OCI-LY1 (cell line): ENCODE measurements at regions not wholly inside any gene's neighbourhood (a gene's known extent, or its start where the extent isn't known, plus 50 kb on each side); places are given as distances from the start of the nearest gene placed in this dataset.

ENCODE experiments used
- H2AFZ ChIP-seq: fragments of 200-600 bp; sonication (generic), shearing (Covaris generic); 2 replicates; pipeline ENCODE4 v1.6.0; 2014; ENCODE audit warnings: antibody characterized with exemption, mild to moderate bottlenecking, low read length
- H3F3A ChIP-seq: fragments of 200-600 bp; sonication (generic), shearing (Covaris generic); 2 replicates; pipeline ENCODE4 v1.6.0; 2014; ENCODE audit warnings: mild to moderate bottlenecking, antibody characterized with exemption, low read length, moderate library complexity; ENCODE audit not compliant: insufficient read depth
- H3K27ac ChIP-seq: fragments of 200-600 bp; sonication (generic); 2 replicates; pipeline ENCODE4 v1.5.1; 2014; ENCODE audit warnings: low read length, mixed run types, mild to moderate bottlenecking, low read depth; ENCODE audit not compliant: poor library complexity, severe bottlenecking
- H3K27me3 ChIP-seq: fragments of 200-600 bp; sonication (generic); 2 replicates; pipeline ENCODE4 v1.6.0; 2014; ENCODE audit warnings: antibody characterized with exemption, mild to moderate bottlenecking, low read length, moderate library complexity; ENCODE audit not compliant: insufficient read depth
- H3K36me3 ChIP-seq: fragments of 200-600 bp; sonication (generic); 2 replicates; pipeline ENCODE4 v1.6.1; 2014; ENCODE audit warnings: mild to moderate bottlenecking, antibody characterized with exemption, low read length, moderate library complexity, mixed read lengths; ENCODE audit not compliant: insufficient read depth
- H3K4me1 ChIP-seq: fragments of 200-600 bp; sonication (generic); 2 replicates; pipeline ENCODE4 v1.5.1; 2014; ENCODE audit warnings: mild to moderate bottlenecking, low read length, moderate library complexity; ENCODE audit not compliant: insufficient read depth, severe bottlenecking
- H3K4me2 ChIP-seq: fragments of 200-600 bp; sonication (generic), shearing (Covaris generic); 2 replicates; pipeline ENCODE4 v1.6.1; 2014; ENCODE audit warnings: low read length
- H3K4me3 ChIP-seq: fragments of 200-600 bp; sonication (generic); 2 replicates; pipeline ENCODE4 v1.5.1; 2014; ENCODE audit warnings: low read length, low read depth, mild to moderate bottlenecking, mixed read lengths; ENCODE audit not compliant: poor library complexity, severe bottlenecking
- H3K79me2 ChIP-seq: fragments of 200-600 bp; shearing (Covaris generic); 2 replicates; pipeline ENCODE4 v1.6.1; 2016; ENCODE audit warnings: mixed run types, low read length, mixed read lengths; ENCODE audit not compliant: insufficient read depth
- H3K9ac ChIP-seq: fragments of 200-600 bp; sonication (generic), shearing (Covaris generic); 2 replicates; pipeline ENCODE4 v1.6.1; 2014; ENCODE audit warnings: mild to moderate bottlenecking, low read length, mixed read lengths
- H3K9me2 ChIP-seq: fragments of 200-600 bp; sonication (generic), shearing (Covaris generic); 2 replicates; pipeline ENCODE4 v1.6.1; 2014; ENCODE audit warnings: low read depth, mild to moderate bottlenecking, low read length, mixed read lengths
- H3K9me3 ChIP-seq: fragments of 200-600 bp; shearing (Covaris generic); 2 replicates; pipeline ENCODE4 v1.6.1; 2014; ENCODE audit warnings: low read length, mixed read lengths
- H4K20me1 ChIP-seq: fragments of 200-600 bp; sonication (generic), shearing (Covaris generic); 2 replicates; pipeline ENCODE4 v1.6.0; 2016; ENCODE audit warnings: mild to moderate bottlenecking, low read length; ENCODE audit not compliant: insufficient read depth
- EZH2 ChIP-seq: fragments of 200-600 bp; sonication (generic), shearing (Covaris generic); IDR thresholded peaks from 2 replicates; pipeline ENCODE4 v1.8.0; 2017; ENCODE audit warnings: borderline replicate concordance, mixed run types, mild to moderate bottlenecking, antibody characterized with exemption, low read length, moderate library complexity, mixed read lengths
- TF ChIP-seq, protein P1 (sequence below): fragments of 200-600 bp; sonication (generic), shearing (Covaris generic); IDR thresholded peaks from 2 replicates; pipeline ENCODE4 v1.5.1; 2017; ENCODE audit warnings: mild to moderate bottlenecking, antibody characterized with exemption, low read length, moderate library complexity, mixed read lengths

DNA sequence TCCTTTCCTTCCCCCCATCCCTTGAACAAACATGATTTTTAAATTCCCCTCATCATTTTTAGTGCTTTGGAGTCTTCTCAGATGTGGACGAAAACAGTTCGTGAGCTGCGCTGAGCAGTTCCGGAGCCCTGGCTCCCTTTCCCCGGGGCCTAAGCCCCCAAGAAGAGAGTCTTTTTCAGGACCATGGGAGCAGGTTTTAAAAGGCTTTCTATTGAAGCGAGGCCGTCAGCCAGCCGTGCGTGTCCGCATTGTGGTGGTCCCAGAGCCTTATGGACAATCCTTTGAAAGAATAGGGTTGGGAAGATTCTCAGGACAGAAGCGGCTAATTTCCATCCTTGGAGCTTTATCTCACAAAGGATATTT lies 290.7 kb downstream of the SOX11 start:
- Histone ChIP-seq H3K9ac (no peak overlapping the region), H3K27ac (no peak overlapping the region), H3K36me3 (no peaks in the 10 kb centered on the region; the same call in 1 of the 2 replicates), H3K4me3 (no peak overlapping the region), H4K20me1 (no peaks in the 10 kb centered on the region), H3K4me2 (no peak overlapping the region), H3K9me2 (no peaks in the 10 kb centered on the region), H2AFZ (no peak overlapping the region), H3K9me3 (no peaks in the 10 kb centered on the region), H3F3A (no peaks in the 10 kb centered on the region), H3K79me2 (no peaks in the 10 kb centered on the region), H3K27me3 (no peaks in the 10 kb centered on the region), H3K4me1 (peaks cover 13% of the 10 kb centered on the region)
- TF ChIP-seq, protein P1, sequence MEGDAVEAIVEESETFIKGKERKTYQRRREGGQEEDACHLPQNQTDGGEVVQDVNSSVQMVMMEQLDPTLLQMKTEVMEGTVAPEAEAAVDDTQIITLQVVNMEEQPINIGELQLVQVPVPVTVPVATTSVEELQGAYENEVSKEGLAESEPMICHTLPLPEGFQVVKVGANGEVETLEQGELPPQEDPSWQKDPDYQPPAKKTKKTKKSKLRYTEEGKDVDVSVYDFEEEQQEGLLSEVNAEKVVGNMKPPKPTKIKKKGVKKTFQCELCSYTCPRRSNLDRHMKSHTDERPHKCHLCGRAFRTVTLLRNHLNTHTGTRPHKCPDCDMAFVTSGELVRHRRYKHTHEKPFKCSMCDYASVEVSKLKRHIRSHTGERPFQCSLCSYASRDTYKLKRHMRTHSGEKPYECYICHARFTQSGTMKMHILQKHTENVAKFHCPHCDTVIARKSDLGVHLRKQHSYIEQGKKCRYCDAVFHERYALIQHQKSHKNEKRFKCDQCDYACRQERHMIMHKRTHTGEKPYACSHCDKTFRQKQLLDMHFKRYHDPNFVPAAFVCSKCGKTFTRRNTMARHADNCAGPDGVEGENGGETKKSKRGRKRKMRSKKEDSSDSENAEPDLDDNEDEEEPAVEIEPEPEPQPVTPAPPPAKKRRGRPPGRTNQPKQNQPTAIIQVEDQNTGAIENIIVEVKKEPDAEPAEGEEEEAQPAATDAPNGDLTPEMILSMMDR, result no peak
- no peak for TF ChIP-seq EZH2

DNA sequence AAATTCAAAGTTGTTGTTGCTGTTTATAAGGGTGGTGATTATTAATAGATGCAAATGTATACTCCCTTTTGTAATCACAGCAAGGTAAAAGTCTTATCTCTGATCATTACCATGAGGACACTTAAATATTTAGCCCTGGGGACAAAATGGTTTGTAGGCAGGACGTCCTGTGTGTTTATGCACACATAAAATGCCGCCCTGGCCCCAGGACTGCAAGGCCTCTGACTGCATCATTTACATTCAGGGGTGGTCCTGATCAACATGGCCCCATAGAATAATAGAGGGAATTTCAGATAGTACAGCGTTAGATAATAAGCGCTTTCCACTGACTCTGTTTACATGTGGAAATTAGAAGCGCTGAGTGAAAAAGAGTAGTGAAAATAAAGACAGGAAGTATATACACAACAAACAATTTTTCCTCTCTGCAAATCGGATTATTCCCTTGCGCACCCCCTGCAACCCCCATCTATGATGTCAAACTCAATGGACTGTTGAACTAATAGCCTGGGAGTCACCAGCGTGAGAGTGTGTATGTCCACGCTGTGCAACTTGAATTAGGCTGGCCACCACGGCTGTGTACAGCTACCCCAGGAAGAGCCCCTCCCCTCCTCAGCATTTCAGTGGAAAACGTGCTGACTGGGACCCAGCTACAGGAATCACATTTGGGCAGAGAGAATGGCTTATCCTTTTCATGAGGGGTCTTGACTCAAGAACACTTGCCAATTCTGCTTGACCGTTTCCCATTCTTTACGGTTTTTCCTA lies 291.5 kb downstream of the SOX11 start:
- H3K9me3 ChIP-seq, result no peaks in the 10 kb centered on the region
- no peaks in the 10 kb centered on the region; the same call in 1 of the 2 replicates for H3K36me3 ChIP-seq
- H3K4me1 ChIP-seq, result peaks cover 13% of the 10 kb centered on the region
- H3K79me2 ChIP-seq, result no peaks in the 10 kb centered on the region
- no peak overlapping the region for H3K27ac ChIP-seq
- TF ChIP-seq EZH2, result no peak
- TF ChIP-seq, protein P1, result no peak
- H3K4me3 ChIP-seq, result no peak overlapping the region
- H3F3A ChIP-seq, result no peaks in the 10 kb centered on the region
- no peaks in the 10 kb centered on the region for H3K9me2 ChIP-seq
- H3K27me3 ChIP-seq, result no peaks in the 10 kb centered on the region
- H3K4me2 ChIP-seq, result no peak overlapping the region
- H3K9ac ChIP-seq, result no peak overlapping the region
- H2AFZ ChIP-seq, result no peak overlapping the region
- no peaks in the 10 kb centered on the region for H4K20me1 ChIP-seq

DNA sequence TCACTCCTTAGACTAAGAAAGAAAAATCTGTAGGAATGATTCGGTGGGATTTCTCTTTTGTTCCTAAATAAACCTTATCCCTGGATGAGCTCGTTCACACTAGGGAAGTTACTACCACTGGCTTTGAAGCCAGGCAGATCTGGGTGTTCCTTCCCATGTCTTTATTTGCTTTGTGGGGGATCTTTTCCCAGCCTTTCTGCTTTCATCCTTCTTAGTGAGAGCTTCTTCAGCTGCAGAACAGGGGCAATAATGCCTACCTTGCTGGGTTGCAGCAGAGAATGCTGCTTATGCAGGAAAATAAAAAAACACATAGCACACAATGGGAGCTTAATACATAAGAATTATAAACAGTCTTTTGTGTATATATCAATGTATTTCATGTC lies 292.1 kb downstream of the SOX11 start:
- TF ChIP-seq, protein P1, result no peak
- TF ChIP-seq EZH2, result no peak
- Histone ChIP-seq H3K9me2 (no peaks in the 10 kb centered on the region), H3K79me2 (no peaks in the 10 kb centered on the region), H3K4me3 (no peak overlapping the region), H4K20me1 (no peaks in the 10 kb centered on the region), H3K9ac (no peak overlapping the region), H3K36me3 (no peaks in the 10 kb centered on the region; the same call in 1 of the 2 replicates), H3K27ac (no peak overlapping the region), H3K4me2 (no peak overlapping the region), H3K9me3 (no peaks in the 10 kb centered on the region), H3K4me1 (peaks cover 13% of the 10 kb centered on the region), H2AFZ (no peak overlapping the region), H3F3A (no peaks in the 10 kb centered on the region), H3K27me3 (no peaks in the 10 kb centered on the region)
